PC-9 (cell line): ENCODE measurements at regions not wholly inside any gene's neighbourhood (a gene's known extent, or its start where the extent isn't known, plus 50 kb on each side); places are given as distances from the start of the nearest gene placed in this dataset.

ENCODE experiments used
- BruUV-seq: library from RNA; stranded (reverse); fragments of 400-500 nt; replicated peaks from 2 replicates; lab custom pipeline; 2021; lab: Mats Ljungman, UMichigan
- CTCF ChIA-PET: fragments of 300-600 bp; sonication (Branson Sonifier 250); formaldehyde crosslinking; loops from one replicate; lab custom pipeline; 2022; ENCODE audit warnings: antibody characterized with exemption; lab: Charles Lee
- POLR2A ChIA-PET: fragments of 300-600 bp; sonication (Branson Sonifier 250); formaldehyde crosslinking; loops from one replicate; lab custom pipeline; 2022; ENCODE audit warnings: antibody characterized with exemption; ENCODE audit not compliant: unreplicated experiment; lab: Charles Lee
- DNase-seq, 2 experiments: peaks; one replicate each; pipeline versions ENCODE4 v3.0.0 to v3.0.0-alpha.2; 2015 to 2022; ENCODE audit warnings: mixed read lengths in 1 of 2
- H2AFZ ChIP-seq: fragments of 200-600 bp; sonication (generic); 2 replicates; pipeline ENCODE4 v1.8.1; 2017; ENCODE audit warnings: antibody characterized with exemption
- H3F3A ChIP-seq: fragments of 200-600 bp; sonication (generic); 2 replicates; pipeline ENCODE4 v1.8.1; 2017; ENCODE audit warnings: antibody characterized with exemption, mild to moderate bottlenecking, low read depth; ENCODE audit not compliant: insufficient read depth
- H3K27ac ChIP-seq: fragments of 200-600 bp; sonication (generic); 2 replicates; pipeline ENCODE4 v1.6.1; 2016; ENCODE audit warnings: mixed run types
- H3K27me3 ChIP-seq: fragments of 200-600 bp; sonication (generic); 2 replicates; pipeline ENCODE4 v1.6.1; 2016; ENCODE audit warnings: low read depth, mixed run types; ENCODE audit not compliant: insufficient read depth
- H3K36me3 ChIP-seq: fragments of 200-600 bp; sonication (generic); 2 replicates; pipeline ENCODE4 v1.6.1; 2016; ENCODE audit warnings: low read depth, mixed run types
- H3K4me1 ChIP-seq: fragments of 200-600 bp; sonication (generic); replicated peaks from 2 replicates; pipeline ENCODE4 v1.6.1; 2016; ENCODE audit warnings: mixed run types; ENCODE audit not compliant: insufficient read depth
- H3K4me2 ChIP-seq: fragments of 200-600 bp; sonication (generic); 2 replicates; pipeline ENCODE4 v1.6.1; 2017; ENCODE audit warnings: mixed run types
- H3K4me3 ChIP-seq: fragments of 200-600 bp; sonication (generic); 2 replicates; pipeline ENCODE4 v1.6.1; 2016; ENCODE audit warnings: mixed run types
- H3K79me2 ChIP-seq: fragments of 200-600 bp; sonication (generic); 2 replicates; pipeline ENCODE4 v1.6.1; 2017; ENCODE audit warnings: low read depth, mixed run types
- H3K9me2 ChIP-seq: fragments of 200-600 bp; sonication (generic); 2 replicates; pipeline ENCODE4 v1.8.1; 2017; ENCODE audit warnings: mild to moderate bottlenecking; ENCODE audit not compliant: insufficient read depth
- H3K9me3 ChIP-seq: fragments of 200-600 bp; sonication (generic); 2 replicates; pipeline ENCODE4 v1.8.1; 2016; ENCODE audit warnings: low read depth; ENCODE audit not compliant: insufficient read depth
- H4K20me1 ChIP-seq: fragments of 200-600 bp; sonication (generic); 2 replicates; pipeline ENCODE4 v1.8.1; 2017; ENCODE audit not compliant: insufficient read depth
- CTCF ChIP-seq: fragments of 200-600 bp; sonication (generic); conservative IDR thresholded peaks from 2 replicates; pipeline ENCODE4 v1.6.1; 2017; ENCODE audit warnings: mixed run types, antibody characterized with exemption, mild to moderate bottlenecking, moderate library complexity
- EZH2 ChIP-seq: fragments of 200-600 bp; sonication (generic); IDR thresholded peaks from 2 replicates; pipeline ENCODE4 v1.8.0; 2017; ENCODE audit warnings: antibody characterized with exemption, low read depth
- intact Hi-C: fragments of 100-400 bp; cut with micrococcal nuclease; formaldehyde crosslinking; loops from one replicate; pipeline ENCODE4 v1.10.0; 2022; ENCODE audit not compliant: unreplicated experiment

GRCh38 chr13:73242515-73243015 is 183.8 kb downstream of the KLF5 start:
- TF ChIP-seq EZH2 (no peak), CTCF (no peak)
- Histone ChIP-seq H3K4me1 (no peaks in the 10 kb centered on the region), H3K4me3 (no peak overlapping the region), H3K79me2 (no peaks in the 10 kb centered on the region), H3K9me2 (no peaks in the 10 kb centered on the region), H3K27me3 (no peaks in the 10 kb centered on the region), H2AFZ (no peak overlapping the region), H3K4me2 (no peak overlapping the region), H3F3A (no peaks in the 10 kb centered on the region), H3K36me3 (no peaks in the 10 kb centered on the region), H4K20me1 (no peaks in the 10 kb centered on the region), H3K9me3 (no peaks in the 10 kb centered on the region), H3K27ac (no peak overlapping the region)
- CTCF ChIA-PET = no interaction called here
- no TSS peak for BruUV-seq
- POLR2A ChIA-PET = no interaction called here
- intact Hi-C loops = loop anchor here (10.0 kb wide), 2 partner anchors 108 to 462 kb away; no protein-coding TSS in a partner anchor
- DNase-seq = no peak

GRCh38 chr13:73240193-73240592 is 181.4 kb downstream of the KLF5 start:
- Histone ChIP-seq H3K27me3 (no peaks in the 10 kb centered on the region), H3K4me2 (no peak overlapping the region), H3K9me2 (no peaks in the 10 kb centered on the region), H3K27ac (no peak overlapping the region), H3F3A (no peaks in the 10 kb centered on the region), H4K20me1 (no peaks in the 10 kb centered on the region), H3K4me3 (no peak overlapping the region), H3K4me1 (no peaks in the 10 kb centered on the region), H3K79me2 (no peaks in the 10 kb centered on the region), H3K9me3 (no peaks in the 10 kb centered on the region), H2AFZ (no peak overlapping the region), H3K36me3 (no peaks in the 10 kb centered on the region)
- no TSS peak for BruUV-seq
- intact Hi-C loops = loop anchor here (10.0 kb wide), 2 partner anchors 105 to 465 kb away; no protein-coding TSS in a partner anchor
- TF ChIP-seq CTCF (no peak), EZH2 (no peak)
- no peak for DNase-seq
- ChIA-PET POLR2A (no interaction called here), CTCF (no interaction called here)

- H3K9me2 ChIP-seq = no peaks in the 10 kb centered on the region
- TF ChIP-seq CTCF = no peak
- no peak overlapping the region for H3K27ac ChIP-seq
- H3F3A ChIP-seq = no peaks in the 10 kb centered on the region
- CTCF ChIA-PET = no interaction called here
- intact Hi-C loops = no loop called here
- H3K79me2 ChIP-seq = no peaks in the 10 kb centered on the region
- POLR2A ChIA-PET = no interaction called here
- BruUV-seq = no TSS peak
- H4K20me1 ChIP-seq = no peaks in the 10 kb centered on the region
- no peaks in the 10 kb centered on the region for H3K4me1 ChIP-seq
- no peak overlapping the region for H3K4me3 ChIP-seq
- H2AFZ ChIP-seq = no peak overlapping the region
- no peak overlapping the region for H3K4me2 ChIP-seq
- H3K36me3 ChIP-seq = no peaks in the 10 kb centered on the region
- DNase-seq = no peak
- no peaks in the 10 kb centered on the region for H3K9me3 ChIP-seq
- H3K27me3 ChIP-seq = no peaks in the 10 kb centered on the region
Observed at GRCh38 chr13:73235385-73235784, 176.6 kb downstream of the KLF5 start.
